HG02678 (cell line): ENCODE measurements at regions not wholly inside any gene's neighbourhood (a gene's known extent, or its start where the extent isn't known, plus 50 kb on each side); places are given as distances from the start of the nearest gene placed in this dataset.

Experiments
- ATAC-seq: cut with Tn5 transposase; IDR thresholded peaks from one replicate; pipeline ENCODE4 v1.9.1; 2021; ENCODE audit warnings: mild to moderate bottlenecking, moderate library complexity; ENCODE audit not compliant: unreplicated experiment

DNA sequence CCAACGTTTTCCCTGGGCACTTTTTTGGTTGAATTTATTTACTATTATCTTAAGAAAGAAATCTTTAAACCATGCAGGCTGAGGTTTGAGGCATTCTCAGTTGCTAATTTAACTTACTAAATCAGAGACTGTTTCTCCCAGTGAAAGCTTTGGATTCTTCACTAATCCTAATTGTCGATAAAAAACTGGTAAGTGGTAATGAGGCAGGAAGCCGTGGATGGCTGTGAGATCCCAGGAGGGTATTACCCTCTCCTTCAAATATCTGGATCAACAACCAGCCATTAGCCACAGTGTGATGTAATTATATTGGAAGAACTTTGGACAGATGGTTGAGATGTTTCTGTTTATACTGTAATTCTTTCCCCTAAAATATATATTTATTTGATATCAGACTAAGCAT is 485.0 kb downstream of the DISC1 start:
- ATAC-seq, result no peak

GRCh38 chr1:232110281-232111090 is 483.9 kb downstream of the DISC1 start:
- no peak for ATAC-seq

GRCh38 chr1:232109391-232109790 is 482.8 kb downstream of the DISC1 start:
- no peak for ATAC-seq

DNA sequence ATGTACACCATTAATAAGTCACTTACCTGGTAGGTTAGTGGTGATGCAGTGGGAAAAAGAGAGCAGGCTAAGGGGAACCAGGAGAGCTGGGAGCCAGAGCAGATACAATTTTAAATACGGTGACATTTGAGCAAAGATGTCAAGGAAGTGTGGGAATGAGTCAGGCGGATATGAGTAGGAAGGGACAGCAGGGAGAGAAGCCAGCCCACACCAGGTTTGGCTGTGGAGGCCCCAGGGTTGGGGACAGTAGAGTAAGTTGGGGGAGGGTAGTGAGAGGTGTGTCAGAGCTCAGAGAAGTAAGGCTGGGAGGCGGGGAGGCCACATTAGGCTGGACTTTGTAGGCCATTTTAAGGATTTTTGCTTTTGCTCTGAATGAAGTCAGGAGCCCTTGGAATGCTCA is 482.0 kb downstream of the DISC1 start:
- no peak for ATAC-seq

- no peak for ATAC-seq
These were observed 479.8 kb downstream of the DISC1 start for GRCh38 chr1:232106415-232106814.

DNA sequence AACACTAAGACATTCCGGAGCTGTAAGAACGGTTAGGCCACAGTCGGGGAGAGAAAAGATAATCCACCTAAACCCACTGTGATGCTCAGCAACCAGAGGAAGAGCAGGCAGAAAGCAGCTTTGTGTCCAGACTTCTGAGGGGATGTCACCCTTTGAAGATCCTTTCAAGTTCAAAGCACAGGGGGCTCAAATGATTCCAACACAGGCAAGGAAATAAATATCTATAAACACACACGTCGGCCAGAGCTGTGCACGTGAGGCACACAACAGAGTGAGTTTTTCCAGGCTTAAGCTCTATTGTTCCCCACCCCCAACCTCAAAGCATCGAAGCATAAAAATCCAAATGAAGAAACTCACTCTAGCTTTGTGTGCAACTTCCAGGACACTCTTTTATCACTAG is 479.0 kb downstream of the DISC1 start:
- ATAC-seq, result no peak

DNA sequence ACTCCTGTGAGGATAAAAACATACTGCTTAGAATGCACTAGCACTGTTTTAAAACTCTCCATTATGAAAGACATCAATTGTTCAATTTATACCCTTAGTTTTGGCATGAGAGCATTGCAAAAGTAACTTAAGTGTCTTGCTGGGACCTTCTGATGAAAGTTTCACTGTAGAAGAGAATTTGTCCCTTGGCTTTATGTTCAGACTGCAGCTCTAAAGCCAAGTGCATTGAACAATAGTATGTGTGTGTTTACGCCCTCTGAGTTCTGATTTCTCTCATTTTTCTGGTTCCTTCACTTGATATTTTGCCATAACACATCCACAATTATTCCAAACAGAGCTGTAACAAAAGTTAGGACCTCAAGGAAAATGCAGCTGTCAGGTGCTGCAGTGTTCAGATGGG is 474.6 kb downstream of the DISC1 start:
- ATAC-seq, result no peak

GRCh38 chr1:232096751-232097150 is 470.2 kb downstream of the DISC1 start:
- ATAC-seq, result no peak
